Lower leg skin (tissue), 3 donors: ENCODE measurements at regions not wholly inside any gene's neighbourhood (a gene's known extent, or its start where the extent isn't known, plus 50 kb on each side); places are given as distances from the start of the nearest gene placed in this dataset.
"Not testable (repeated sequence)": the region's sequence is repeated elsewhere in the genome, so short reads cannot be mapped to it uniquely, and the experiment has no call there.

Source experiments
- POLR2A ChIP-seq, 2 donors: fragments of 450-650 bp; IDR thresholded peaks; one replicate each; pipeline ENCODE4 v1.6.1; 2016 to 2017; ENCODE audit warnings: antibody characterized with exemption in 2 of 2, mild to moderate bottlenecking in 1 of 2, moderate library complexity in 1 of 2
- TF ChIP-seq, protein P1 (sequence below), 3 donors: fragments of 450-650 bp; IDR thresholded peaks; one replicate each; pipeline ENCODE4 v1.5.1; 2016; ENCODE audit warnings: antibody characterized with exemption in 3 of 3, mild to moderate bottlenecking in 3 of 3, moderate library complexity in 2 of 3

GRCh38 chr14:80010245-80010644 is 201.1 kb downstream of the DIO2 start:
- not testable (repeated sequence) for TF ChIP-seq POLR2A (IDR thresholded peaks at IDR 0.05)
- TF ChIP-seq, protein P1, sequence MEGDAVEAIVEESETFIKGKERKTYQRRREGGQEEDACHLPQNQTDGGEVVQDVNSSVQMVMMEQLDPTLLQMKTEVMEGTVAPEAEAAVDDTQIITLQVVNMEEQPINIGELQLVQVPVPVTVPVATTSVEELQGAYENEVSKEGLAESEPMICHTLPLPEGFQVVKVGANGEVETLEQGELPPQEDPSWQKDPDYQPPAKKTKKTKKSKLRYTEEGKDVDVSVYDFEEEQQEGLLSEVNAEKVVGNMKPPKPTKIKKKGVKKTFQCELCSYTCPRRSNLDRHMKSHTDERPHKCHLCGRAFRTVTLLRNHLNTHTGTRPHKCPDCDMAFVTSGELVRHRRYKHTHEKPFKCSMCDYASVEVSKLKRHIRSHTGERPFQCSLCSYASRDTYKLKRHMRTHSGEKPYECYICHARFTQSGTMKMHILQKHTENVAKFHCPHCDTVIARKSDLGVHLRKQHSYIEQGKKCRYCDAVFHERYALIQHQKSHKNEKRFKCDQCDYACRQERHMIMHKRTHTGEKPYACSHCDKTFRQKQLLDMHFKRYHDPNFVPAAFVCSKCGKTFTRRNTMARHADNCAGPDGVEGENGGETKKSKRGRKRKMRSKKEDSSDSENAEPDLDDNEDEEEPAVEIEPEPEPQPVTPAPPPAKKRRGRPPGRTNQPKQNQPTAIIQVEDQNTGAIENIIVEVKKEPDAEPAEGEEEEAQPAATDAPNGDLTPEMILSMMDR (IDR thresholded peaks at IDR 0.05) = not testable (repeated sequence)
